ENCODE measurements at regions not wholly inside any gene's neighbourhood (a gene's known extent, or its start where the extent isn't known, plus 50 kb on each side); places are given as distances from the start of the nearest gene placed in this dataset.

DNA sequence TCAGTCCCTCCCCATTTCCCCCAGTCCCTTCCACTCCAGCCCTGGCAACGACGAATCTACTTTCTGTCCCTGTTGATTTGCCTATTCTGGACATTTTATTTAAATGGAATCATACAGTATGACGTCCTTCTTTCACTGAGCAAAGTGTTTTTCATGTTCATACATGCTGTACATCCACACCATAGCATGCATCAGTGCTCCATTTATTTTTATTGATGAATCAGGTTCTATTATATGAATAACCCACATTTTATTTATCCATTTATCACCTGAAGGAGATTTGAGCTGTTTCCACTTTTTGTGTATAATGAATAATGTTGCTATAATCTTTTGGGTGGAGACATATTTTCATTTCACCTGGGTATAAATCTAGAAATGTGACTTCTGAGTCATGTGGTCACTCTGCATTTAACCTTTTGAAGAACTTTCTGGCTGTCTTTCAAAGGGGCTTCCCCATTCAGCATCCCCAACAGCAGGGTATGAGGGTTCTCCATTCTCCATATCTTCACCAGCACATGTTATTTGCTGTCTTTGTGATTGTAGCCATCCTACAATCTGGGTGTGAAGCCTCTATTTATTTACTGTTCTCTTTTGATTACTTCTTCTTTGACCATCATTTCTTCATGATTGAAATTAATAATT, 531.7 kb downstream of the ETS1 start:
- TF ChIP-seq, protein P1, sequence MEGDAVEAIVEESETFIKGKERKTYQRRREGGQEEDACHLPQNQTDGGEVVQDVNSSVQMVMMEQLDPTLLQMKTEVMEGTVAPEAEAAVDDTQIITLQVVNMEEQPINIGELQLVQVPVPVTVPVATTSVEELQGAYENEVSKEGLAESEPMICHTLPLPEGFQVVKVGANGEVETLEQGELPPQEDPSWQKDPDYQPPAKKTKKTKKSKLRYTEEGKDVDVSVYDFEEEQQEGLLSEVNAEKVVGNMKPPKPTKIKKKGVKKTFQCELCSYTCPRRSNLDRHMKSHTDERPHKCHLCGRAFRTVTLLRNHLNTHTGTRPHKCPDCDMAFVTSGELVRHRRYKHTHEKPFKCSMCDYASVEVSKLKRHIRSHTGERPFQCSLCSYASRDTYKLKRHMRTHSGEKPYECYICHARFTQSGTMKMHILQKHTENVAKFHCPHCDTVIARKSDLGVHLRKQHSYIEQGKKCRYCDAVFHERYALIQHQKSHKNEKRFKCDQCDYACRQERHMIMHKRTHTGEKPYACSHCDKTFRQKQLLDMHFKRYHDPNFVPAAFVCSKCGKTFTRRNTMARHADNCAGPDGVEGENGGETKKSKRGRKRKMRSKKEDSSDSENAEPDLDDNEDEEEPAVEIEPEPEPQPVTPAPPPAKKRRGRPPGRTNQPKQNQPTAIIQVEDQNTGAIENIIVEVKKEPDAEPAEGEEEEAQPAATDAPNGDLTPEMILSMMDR (IDR thresholded peaks at IDR 0.05; ENCODE audit: insufficient read depth, low read depth, low read length): no peak
- no peak for TF ChIP-seq EZH2 (IDR thresholded peaks at IDR 0.05; ENCODE audit: insufficient read depth, low read length)

Measured in astrocyte (in vitro differentiated cells and primary cell).